ENCODE measurements at regions not wholly inside any gene's neighbourhood (a gene's known extent, or its start where the extent isn't known, plus 50 kb on each side); places are given as distances from the start of the nearest gene placed in this dataset.

DNA sequence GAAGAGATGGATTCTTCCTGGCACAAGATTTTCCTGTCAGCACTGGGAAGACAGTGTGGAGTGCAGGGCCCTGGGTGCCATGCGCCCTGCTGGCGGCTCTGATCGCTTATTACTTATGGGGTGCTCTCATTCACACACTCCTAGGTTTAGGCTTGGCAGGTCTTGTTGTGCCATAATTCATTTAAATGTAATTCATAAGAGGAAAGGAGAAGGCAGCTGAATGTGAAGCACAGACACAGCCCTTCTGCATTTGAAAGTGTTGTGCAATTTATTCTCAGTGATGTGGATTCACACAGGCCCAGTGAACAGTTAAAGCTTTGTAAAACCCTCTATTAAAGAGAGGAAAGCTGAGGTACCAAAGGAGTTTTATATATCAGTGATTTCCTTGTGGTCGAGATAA is 249.7 kb downstream of the C4orf33 start:
- no peaks in the 10 kb centered on the region for H3K4me1 ChIP-seq (ENCODE audit: control insufficient read depth, insufficient read depth, low read length)
- H3K9me3 ChIP-seq (ENCODE audit: control insufficient read depth, insufficient read depth, low read length): no peaks in the 10 kb centered on the region
- no peaks in the 10 kb centered on the region for H3K36me3 ChIP-seq (ENCODE audit: control insufficient read depth, insufficient read depth, low read length)
- H3K27me3 ChIP-seq (ENCODE audit: control insufficient read depth, insufficient read depth, low read length): no peaks in the 10 kb centered on the region
- H3K27ac ChIP-seq (ENCODE audit: low read length): no peak overlapping the region
- no peak for DNase-seq (ENCODE audit: low read depth, low spot score)
- H3K4me3 ChIP-seq (ENCODE audit: low read length): no peak overlapping the region
- no CpG with 5 or more reads among the region's 4 CpGs for WGBS (ENCODE audit: insufficient coverage, insufficient read length)

GRCh38 chr4:129346036-129346435 is 250.1 kb downstream of the C4orf33 start:
- Histone ChIP-seq H3K4me1 (ENCODE audit: control insufficient read depth, insufficient read depth, low read length) (no peaks in the 10 kb centered on the region), H3K9me3 (ENCODE audit: control insufficient read depth, insufficient read depth, low read length) (no peaks in the 10 kb centered on the region), H3K4me3 (ENCODE audit: low read length) (no peak overlapping the region), H3K36me3 (ENCODE audit: control insufficient read depth, insufficient read depth, low read length) (no peaks in the 10 kb centered on the region), H3K27me3 (ENCODE audit: control insufficient read depth, insufficient read depth, low read length) (no peaks in the 10 kb centered on the region), H3K27ac (ENCODE audit: low read length) (no peak overlapping the region)
- no CpG with 5 or more reads among the region's 5 CpGs for WGBS (ENCODE audit: insufficient coverage, insufficient read length)
- no peak for DNase-seq (ENCODE audit: low read depth, low spot score)

DNA sequence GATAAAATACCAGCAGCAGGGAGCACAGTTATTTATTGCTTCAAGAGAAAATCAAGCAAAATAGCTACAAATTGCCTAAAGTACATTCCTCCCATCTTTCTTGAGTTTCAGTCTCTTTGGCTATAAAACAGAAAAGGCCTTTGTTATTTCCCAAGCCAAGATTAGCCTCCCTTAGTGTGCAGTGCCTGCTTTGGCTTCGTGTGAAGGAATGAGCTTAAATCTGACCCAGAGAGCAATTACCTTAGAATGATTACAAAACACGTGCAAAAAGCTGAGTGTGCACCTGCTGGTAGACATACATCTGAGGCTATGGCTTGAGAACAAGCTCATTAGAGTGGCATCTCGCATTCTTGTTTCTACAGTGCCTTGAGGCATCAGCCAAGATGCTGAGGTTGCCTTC is 250.8 kb downstream of the C4orf33 start:
- no peak for DNase-seq (ENCODE audit: low read depth, low spot score)
- no peaks in the 10 kb centered on the region for H3K9me3 ChIP-seq (ENCODE audit: control insufficient read depth, insufficient read depth, low read length)
- H3K27ac ChIP-seq (ENCODE audit: low read length): no peak overlapping the region
- H3K36me3 ChIP-seq (ENCODE audit: control insufficient read depth, insufficient read depth, low read length): no peaks in the 10 kb centered on the region
- H3K27me3 ChIP-seq (ENCODE audit: control insufficient read depth, insufficient read depth, low read length): no peaks in the 10 kb centered on the region
- H3K4me1 ChIP-seq (ENCODE audit: control insufficient read depth, insufficient read depth, low read length): no peaks in the 10 kb centered on the region
- WGBS (ENCODE audit: insufficient coverage, insufficient read length): no CpG with 5 or more reads among the region's 3 CpGs
- H3K4me3 ChIP-seq (ENCODE audit: low read length): no peak overlapping the region

GRCh38 chr4:129350834-129351721 is 255.1 kb downstream of the C4orf33 start:
- no peak for DNase-seq (ENCODE audit: low read depth, low spot score)
- no CpG with 5 or more reads among the region's 8 CpGs for WGBS (ENCODE audit: insufficient coverage, insufficient read length)
- no peak overlapping the region for H3K4me3 ChIP-seq (ENCODE audit: low read length)

DNA sequence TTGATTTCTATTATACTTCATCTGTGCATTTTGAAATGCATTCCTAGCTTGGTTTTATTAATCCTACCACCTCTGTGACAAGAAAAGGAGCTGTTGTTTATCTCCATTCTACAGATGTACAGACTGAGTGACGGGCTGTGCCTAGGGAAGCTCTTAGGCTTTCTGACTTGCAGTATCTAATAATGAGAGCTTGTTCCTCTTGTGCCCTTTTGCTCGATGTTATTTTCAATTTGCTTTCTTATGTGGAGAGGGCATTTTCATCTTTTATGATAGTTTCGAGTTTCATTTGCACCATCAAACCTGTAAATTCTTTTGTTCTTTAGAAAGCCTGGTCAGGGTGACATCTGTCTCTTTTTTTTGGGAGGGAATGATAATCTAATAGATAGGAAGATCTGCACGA is 256.5 kb downstream of the C4orf33 start:
- H3K27me3 ChIP-seq (ENCODE audit: control insufficient read depth, insufficient read depth, low read length): no peaks in the 10 kb centered on the region

More at GRCh38 chr4:129350834-129351721, 255.1 kb downstream of the C4orf33 start:
- no peak overlapping the region for H3K27ac ChIP-seq (ENCODE audit: low read length)
- H3K36me3 ChIP-seq (ENCODE audit: control insufficient read depth, insufficient read depth, low read length): no peaks in the 10 kb centered on the region
- H3K27me3 ChIP-seq (ENCODE audit: control insufficient read depth, insufficient read depth, low read length): no peaks in the 10 kb centered on the region
- H3K9me3 ChIP-seq (ENCODE audit: control insufficient read depth, insufficient read depth, low read length): no peaks in the 10 kb centered on the region
- no peaks in the 10 kb centered on the region for H3K4me1 ChIP-seq (ENCODE audit: control insufficient read depth, insufficient read depth, low read length)

DNA sequence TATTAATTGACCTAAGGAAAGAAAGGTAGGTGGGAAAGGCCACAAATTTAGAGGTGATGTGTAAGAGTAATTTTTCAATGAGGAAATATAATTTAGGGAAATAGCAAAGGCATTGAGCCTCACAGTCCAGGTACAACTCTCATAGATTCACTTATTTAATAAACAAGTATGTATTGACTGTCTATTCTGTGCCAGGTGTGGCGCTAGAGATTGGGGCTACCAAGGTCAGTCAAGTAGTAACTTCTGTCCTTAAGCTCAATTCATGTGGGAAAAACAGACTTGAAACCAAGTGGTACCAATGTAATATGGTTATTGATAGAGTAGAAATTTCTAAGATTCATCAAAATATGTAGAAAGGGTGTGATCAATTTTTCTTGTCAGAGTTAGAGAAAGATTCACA is 257.5 kb downstream of the C4orf33 start:
- Histone ChIP-seq H3K27ac (ENCODE audit: low read length) (no peak overlapping the region), H3K9me3 (ENCODE audit: control insufficient read depth, insufficient read depth, low read length) (no peaks in the 10 kb centered on the region), H3K4me3 (ENCODE audit: low read length) (no peak overlapping the region), H3K4me1 (ENCODE audit: control insufficient read depth, insufficient read depth, low read length) (no peaks in the 10 kb centered on the region), H3K27me3 (ENCODE audit: control insufficient read depth, insufficient read depth, low read length) (no peaks in the 10 kb centered on the region), H3K36me3 (ENCODE audit: control insufficient read depth, insufficient read depth, low read length) (no peaks in the 10 kb centered on the region)
- no CpG with 5 or more reads among the region's 1 CpG for WGBS (ENCODE audit: insufficient coverage, insufficient read length)
- no peak for DNase-seq (ENCODE audit: low read depth, low spot score)

More for the DNA sequence above, 256.5 kb downstream of the C4orf33 start:
- no peak for DNase-seq (ENCODE audit: low read depth, low spot score)
- no peak overlapping the region for H3K27ac ChIP-seq (ENCODE audit: low read length)
- no peak overlapping the region for H3K4me3 ChIP-seq (ENCODE audit: low read length)
- H3K9me3 ChIP-seq (ENCODE audit: control insufficient read depth, insufficient read depth, low read length): no peaks in the 10 kb centered on the region
- no peaks in the 10 kb centered on the region for H3K36me3 ChIP-seq (ENCODE audit: control insufficient read depth, insufficient read depth, low read length)
- WGBS (ENCODE audit: insufficient coverage, insufficient read length): no CpG with 5 or more reads among the region's 4 CpGs
- no peaks in the 10 kb centered on the region for H3K4me1 ChIP-seq (ENCODE audit: control insufficient read depth, insufficient read depth, low read length)

DNA sequence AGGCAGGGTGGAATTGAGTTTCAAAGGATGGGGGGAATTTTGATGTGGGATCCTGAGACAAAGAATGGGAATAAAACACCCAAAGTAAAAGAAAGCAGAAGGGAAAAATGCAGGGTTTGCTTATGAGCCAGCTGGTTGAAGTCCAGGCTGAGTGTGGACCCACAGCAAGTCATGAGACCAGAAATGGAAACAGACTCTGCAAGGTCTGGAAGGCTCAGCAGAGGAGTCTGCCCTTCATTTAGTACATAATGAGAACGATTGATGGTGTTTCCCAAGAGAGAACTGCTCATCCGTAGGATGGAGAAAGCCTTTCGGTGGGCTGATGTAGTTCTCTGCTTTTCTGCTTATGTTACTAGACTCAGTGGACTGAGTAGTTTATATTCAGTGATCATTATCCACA is 259.1 kb downstream of the C4orf33 start:
- Histone ChIP-seq H3K4me3 (ENCODE audit: low read length) (no peak overlapping the region), H3K27me3 (ENCODE audit: control insufficient read depth, insufficient read depth, low read length) (no peaks in the 10 kb centered on the region), H3K9me3 (ENCODE audit: control insufficient read depth, insufficient read depth, low read length) (no peaks in the 10 kb centered on the region), H3K27ac (ENCODE audit: low read length) (no peak overlapping the region), H3K36me3 (ENCODE audit: control insufficient read depth, insufficient read depth, low read length) (no peaks in the 10 kb centered on the region), H3K4me1 (ENCODE audit: control insufficient read depth, insufficient read depth, low read length) (no peaks in the 10 kb centered on the region)
- no peak for DNase-seq (ENCODE audit: low read depth, low spot score)
- no CpG with 5 or more reads among the region's 3 CpGs for WGBS (ENCODE audit: insufficient coverage, insufficient read length)

GRCh38 chr4:129355516-129355915 is 259.6 kb downstream of the C4orf33 start:
- no peak overlapping the region for H3K27ac ChIP-seq (ENCODE audit: low read length)
- H3K9me3 ChIP-seq (ENCODE audit: control insufficient read depth, insufficient read depth, low read length): no peaks in the 10 kb centered on the region
- H3K4me3 ChIP-seq (ENCODE audit: low read length): no peak overlapping the region
- no peaks in the 10 kb centered on the region for H3K4me1 ChIP-seq (ENCODE audit: control insufficient read depth, insufficient read depth, low read length)
- no peak for DNase-seq (ENCODE audit: low read depth, low spot score)
- H3K36me3 ChIP-seq (ENCODE audit: control insufficient read depth, insufficient read depth, low read length): no peaks in the 10 kb centered on the region
- H3K27me3 ChIP-seq (ENCODE audit: control insufficient read depth, insufficient read depth, low read length): no peaks in the 10 kb centered on the region
- no CpG with 5 or more reads among the region's 4 CpGs for WGBS (ENCODE audit: insufficient coverage, insufficient read length)

- no peak overlapping the region for H3K27ac ChIP-seq (ENCODE audit: low read length)
- no peaks in the 10 kb centered on the region for H3K4me1 ChIP-seq (ENCODE audit: control insufficient read depth, insufficient read depth, low read length)
- no peaks in the 10 kb centered on the region for H3K27me3 ChIP-seq (ENCODE audit: control insufficient read depth, insufficient read depth, low read length)
- no peak overlapping the region for H3K4me3 ChIP-seq (ENCODE audit: low read length)
- DNase-seq (ENCODE audit: low read depth, low spot score): no peak
- no peaks in the 10 kb centered on the region for H3K9me3 ChIP-seq (ENCODE audit: control insufficient read depth, insufficient read depth, low read length)
- H3K36me3 ChIP-seq (ENCODE audit: control insufficient read depth, insufficient read depth, low read length): no peaks in the 10 kb centered on the region
Observed at GRCh38 chr4:129358571-129358970, 262.6 kb downstream of the C4orf33 start.

GRCh38 chr4:129359461-129359860 is 263.5 kb downstream of the C4orf33 start:
- DNase-seq (ENCODE audit: low read depth, low spot score): no peak
- Histone ChIP-seq H3K27ac (ENCODE audit: low read length) (no peak overlapping the region), H3K4me1 (ENCODE audit: control insufficient read depth, insufficient read depth, low read length) (no peaks in the 10 kb centered on the region), H3K4me3 (ENCODE audit: low read length) (no peak overlapping the region), H3K9me3 (ENCODE audit: control insufficient read depth, insufficient read depth, low read length) (no peaks in the 10 kb centered on the region), H3K36me3 (ENCODE audit: control insufficient read depth, insufficient read depth, low read length) (no peaks in the 10 kb centered on the region), H3K27me3 (ENCODE audit: control insufficient read depth, insufficient read depth, low read length) (no peaks in the 10 kb centered on the region)

GRCh38 chr4:129362691-129363274 is 266.8 kb downstream of the C4orf33 start:
- Histone ChIP-seq H3K27me3 (ENCODE audit: control insufficient read depth, insufficient read depth, low read length) (no peaks in the 10 kb centered on the region), H3K27ac (ENCODE audit: low read length) (no peak overlapping the region), H3K9me3 (ENCODE audit: control insufficient read depth, insufficient read depth, low read length) (no peaks in the 10 kb centered on the region), H3K4me3 (ENCODE audit: low read length) (no peak overlapping the region), H3K4me1 (ENCODE audit: control insufficient read depth, insufficient read depth, low read length) (no peaks in the 10 kb centered on the region), H3K36me3 (ENCODE audit: control insufficient read depth, insufficient read depth, low read length) (no peaks in the 10 kb centered on the region)
- DNase-seq (ENCODE audit: low read depth, low spot score): peak; percentile 50
- WGBS (ENCODE audit: insufficient coverage, insufficient read length): no CpG with 5 or more reads among the region's 5 CpGs

All from iPS DF 6.9 (cell line).